Endodermal cell (in vitro differentiated cells): ENCODE measurements at regions not wholly inside any gene's neighbourhood (a gene's known extent, or its start where the extent isn't known, plus 50 kb on each side); places are given as distances from the start of the nearest gene placed in this dataset.

ENCODE experiments used
- DNase-seq: peaks from one replicate; pipeline ENCODE4 v3.0.0-alpha.2; 2017
- H3K27ac ChIP-seq: 2 replicates; pipeline ENCODE4 v1.5.1; 2013; ENCODE audit warnings: mild to moderate bottlenecking, low read depth, low read length, moderate library complexity
- H3K27me3 ChIP-seq: 2 replicates; pipeline ENCODE4 v1.6.1; 2013; ENCODE audit warnings: mild to moderate bottlenecking, low read length, moderate library complexity; ENCODE audit not compliant: insufficient read depth, control insufficient read depth, poor library complexity, severe bottlenecking
- H3K36me3 ChIP-seq: 2 replicates; pipeline ENCODE4 v1.7.0; 2013; ENCODE audit warnings: mild to moderate bottlenecking, low read length, moderate library complexity; ENCODE audit not compliant: control insufficient read depth, insufficient read depth
- H3K4me1 ChIP-seq: one replicate; pipeline ENCODE4 v1.7.0; 2013; ENCODE audit warnings: low read length; ENCODE audit not compliant: control insufficient read depth, insufficient read depth
- H3K4me3 ChIP-seq: 2 replicates; pipeline ENCODE4 v1.5.1; 2013; ENCODE audit warnings: mild to moderate bottlenecking, low read length, moderate library complexity
- H3K9ac ChIP-seq: 2 replicates; pipeline ENCODE4 v1.6.1; 2013; ENCODE audit warnings: mild to moderate bottlenecking, low read length, moderate library complexity; ENCODE audit not compliant: poor library complexity, severe bottlenecking; ENCODE audit errors: extremely low read depth
- H3K9me3 ChIP-seq: 2 replicates; pipeline ENCODE4 v1.6.1; 2013; ENCODE audit warnings: mild to moderate bottlenecking, low read length, moderate library complexity; ENCODE audit not compliant: control insufficient read depth
- H3K27ac Mint-ChIP-seq: 2 replicates; pipeline ENCODE4 v1.8.0; 2020; ENCODE audit warnings: mixed read lengths
- H3K27me3 Mint-ChIP-seq: 2 replicates; pipeline ENCODE4 v1.8.0; 2021; ENCODE audit warnings: mild to moderate bottlenecking, mixed read lengths; ENCODE audit not compliant: insufficient read depth
- H3K36me3 Mint-ChIP-seq: 2 replicates; pipeline ENCODE4 v1.8.0; 2020; ENCODE audit warnings: low read depth, mixed read lengths
- H3K4me1 Mint-ChIP-seq: 2 replicates; pipeline ENCODE4 v1.8.0; 2020; ENCODE audit warnings: mixed read lengths
- H3K4me3 Mint-ChIP-seq: 2 replicates; pipeline ENCODE4 v1.8.0; 2020; ENCODE audit warnings: mild to moderate bottlenecking, moderate library complexity, mixed read lengths
- H3K9me3 Mint-ChIP-seq: 2 replicates; pipeline ENCODE4 v1.8.0; 2020; ENCODE audit warnings: mild to moderate bottlenecking, mixed read lengths
- CTCF ChIP-seq: fragments of 200-600 bp; sonication (generic); conservative IDR thresholded peaks from 2 replicates; pipeline ENCODE4 v1.5.0; 2021; ENCODE audit warnings: antibody characterized with exemption, mild to moderate bottlenecking
- WGBS, 2 experiments: methylation state at CpG; one replicate each; pipeline versions ENCODE4 v1.1.5 to v1.1.7; 2013; ENCODE audit warnings: missing lambda C conversion rate in 2 of 2, mixed read lengths in 1 of 2; ENCODE audit not compliant: insufficient coverage in 1 of 2, insufficient read length in 1 of 2; 5-methylcytosine and 5-hydroxymethylcytosine counted together

GRCh38 chr18:7173216-7173615 lies 55.6 kb upstream of the LAMA1 start:
- Mint-ChIP-seq H3K9me3 (no peaks in the 10 kb centered on the region), H3K27me3 (no peaks in the 10 kb centered on the region), H3K4me3 (no peak overlapping the region), H3K4me1 (peaks cover 46% of the 10 kb centered on the region), H3K27ac (no peak overlapping the region), H3K36me3 (no peaks in the 10 kb centered on the region)
- no peaks in the 10 kb centered on the region for H3K36me3 ChIP-seq
- DNase-seq = no peak
- H3K27me3 ChIP-seq = no peaks in the 10 kb centered on the region
- H3K4me3 ChIP-seq = no peak overlapping the region
- H3K27ac ChIP-seq = no peak overlapping the region
- H3K9ac ChIP-seq = no peak overlapping the region
- WGBS, 2 experiments = 89 to 95% methylated on average over 13 to 15 of the region's 15 CpGs
- no peaks in the 10 kb centered on the region for H3K9me3 ChIP-seq
- TF ChIP-seq CTCF = no peak
- peaks cover 32% of the 10 kb centered on the region for H3K4me1 ChIP-seq

- WGBS, 2 experiments = 87% methylated on average over 7 to 10 of the region's 10 CpGs
- no peaks in the 10 kb centered on the region for H3K27me3 ChIP-seq
- H3K9me3 Mint-ChIP-seq = no peaks in the 10 kb centered on the region
- no peaks in the 10 kb centered on the region for H3K36me3 ChIP-seq
- no peak overlapping the region for H3K4me3 ChIP-seq
- H3K27ac ChIP-seq = no peak overlapping the region
- no peak for TF ChIP-seq CTCF
- no peaks in the 10 kb centered on the region for H3K9me3 ChIP-seq
- peaks cover 32% of the 10 kb centered on the region for H3K4me1 ChIP-seq
- H3K36me3 Mint-ChIP-seq = no peaks in the 10 kb centered on the region
- DNase-seq = no peak
- no peak overlapping the region for H3K4me3 Mint-ChIP-seq
- no peak overlapping the region for H3K27ac Mint-ChIP-seq
- H3K9ac ChIP-seq = no peak overlapping the region
- H3K4me1 Mint-ChIP-seq = peaks cover 52% of the 10 kb centered on the region
- H3K27me3 Mint-ChIP-seq = no peaks in the 10 kb centered on the region
Observed at GRCh38 chr18:7172611-7173010, 55.0 kb upstream of the LAMA1 start.

- Histone ChIP-seq H3K27ac (no peak overlapping the region), H3K9me3 (no peaks in the 10 kb centered on the region), H3K27me3 (no peaks in the 10 kb centered on the region), H3K36me3 (no peaks in the 10 kb centered on the region), H3K9ac (no peak overlapping the region), H3K4me3 (no peak overlapping the region), H3K4me1 (peaks cover 32% of the 10 kb centered on the region)
- no peak overlapping the region for H3K4me3 Mint-ChIP-seq
- H3K4me1 Mint-ChIP-seq = peaks cover 68% of the 10 kb centered on the region
- no peak for TF ChIP-seq CTCF
- no peaks in the 10 kb centered on the region for H3K9me3 Mint-ChIP-seq
- WGBS, 2 experiments = 86% methylated on average over 5 to 8 of the region's 8 CpGs
- no peak overlapping the region for H3K27ac Mint-ChIP-seq
- DNase-seq = no peak
- no peaks in the 10 kb centered on the region for H3K27me3 Mint-ChIP-seq
- no peaks in the 10 kb centered on the region for H3K36me3 Mint-ChIP-seq
Observed at GRCh38 chr18:7170292-7170691, 52.7 kb upstream of the LAMA1 start.
